OCI-LY1 (cell line): ENCODE measurements at regions not wholly inside any gene's neighbourhood (a gene's known extent, or its start where the extent isn't known, plus 50 kb on each side); places are given as distances from the start of the nearest gene placed in this dataset.

Source experiments
- H2AFZ ChIP-seq: fragments of 200-600 bp; sonication (generic), shearing (Covaris generic); 2 replicates; pipeline ENCODE4 v1.6.0; 2014; ENCODE audit warnings: antibody characterized with exemption, mild to moderate bottlenecking, low read length
- H3F3A ChIP-seq: fragments of 200-600 bp; sonication (generic), shearing (Covaris generic); 2 replicates; pipeline ENCODE4 v1.6.0; 2014; ENCODE audit warnings: mild to moderate bottlenecking, antibody characterized with exemption, low read length, moderate library complexity; ENCODE audit not compliant: insufficient read depth
- H3K27ac ChIP-seq: fragments of 200-600 bp; sonication (generic); 2 replicates; pipeline ENCODE4 v1.5.1; 2014; ENCODE audit warnings: low read length, mixed run types, mild to moderate bottlenecking, low read depth; ENCODE audit not compliant: poor library complexity, severe bottlenecking
- H3K27me3 ChIP-seq: fragments of 200-600 bp; sonication (generic); 2 replicates; pipeline ENCODE4 v1.6.0; 2014; ENCODE audit warnings: antibody characterized with exemption, mild to moderate bottlenecking, low read length, moderate library complexity; ENCODE audit not compliant: insufficient read depth
- H3K36me3 ChIP-seq: fragments of 200-600 bp; sonication (generic); 2 replicates; pipeline ENCODE4 v1.6.1; 2014; ENCODE audit warnings: mild to moderate bottlenecking, antibody characterized with exemption, low read length, moderate library complexity, mixed read lengths; ENCODE audit not compliant: insufficient read depth
- H3K4me1 ChIP-seq: fragments of 200-600 bp; sonication (generic); 2 replicates; pipeline ENCODE4 v1.5.1; 2014; ENCODE audit warnings: mild to moderate bottlenecking, low read length, moderate library complexity; ENCODE audit not compliant: insufficient read depth, severe bottlenecking
- H3K4me2 ChIP-seq: fragments of 200-600 bp; sonication (generic), shearing (Covaris generic); 2 replicates; pipeline ENCODE4 v1.6.1; 2014; ENCODE audit warnings: low read length
- H3K4me3 ChIP-seq: fragments of 200-600 bp; sonication (generic); 2 replicates; pipeline ENCODE4 v1.5.1; 2014; ENCODE audit warnings: low read length, low read depth, mild to moderate bottlenecking, mixed read lengths; ENCODE audit not compliant: poor library complexity, severe bottlenecking
- H3K79me2 ChIP-seq: fragments of 200-600 bp; shearing (Covaris generic); 2 replicates; pipeline ENCODE4 v1.6.1; 2016; ENCODE audit warnings: mixed run types, low read length, mixed read lengths; ENCODE audit not compliant: insufficient read depth
- H3K9ac ChIP-seq: fragments of 200-600 bp; sonication (generic), shearing (Covaris generic); 2 replicates; pipeline ENCODE4 v1.6.1; 2014; ENCODE audit warnings: mild to moderate bottlenecking, low read length, mixed read lengths
- H3K9me2 ChIP-seq: fragments of 200-600 bp; sonication (generic), shearing (Covaris generic); 2 replicates; pipeline ENCODE4 v1.6.1; 2014; ENCODE audit warnings: low read depth, mild to moderate bottlenecking, low read length, mixed read lengths
- H3K9me3 ChIP-seq: fragments of 200-600 bp; shearing (Covaris generic); 2 replicates; pipeline ENCODE4 v1.6.1; 2014; ENCODE audit warnings: low read length, mixed read lengths
- H4K20me1 ChIP-seq: fragments of 200-600 bp; sonication (generic), shearing (Covaris generic); 2 replicates; pipeline ENCODE4 v1.6.0; 2016; ENCODE audit warnings: mild to moderate bottlenecking, low read length; ENCODE audit not compliant: insufficient read depth
- CTCF ChIP-seq: fragments of 200-600 bp; sonication (generic), shearing (Covaris generic); IDR thresholded peaks from 2 replicates; pipeline ENCODE4 v1.5.1; 2017; ENCODE audit warnings: mild to moderate bottlenecking, antibody characterized with exemption, low read length, moderate library complexity, mixed read lengths
- EZH2 ChIP-seq: fragments of 200-600 bp; sonication (generic), shearing (Covaris generic); IDR thresholded peaks from 2 replicates; pipeline ENCODE4 v1.8.0; 2017; ENCODE audit warnings: borderline replicate concordance, mixed run types, mild to moderate bottlenecking, antibody characterized with exemption, low read length, moderate library complexity, mixed read lengths

- H3K27me3 ChIP-seq = no peaks in the 10 kb centered on the region
- no peaks in the 10 kb centered on the region for H3F3A ChIP-seq
- H3K4me3 ChIP-seq = no peak overlapping the region
- H3K4me1 ChIP-seq = no peaks in the 10 kb centered on the region
- H3K9me3 ChIP-seq = no peaks in the 10 kb centered on the region
- H3K27ac ChIP-seq = no peak overlapping the region
- no peaks in the 10 kb centered on the region for H4K20me1 ChIP-seq
- H3K9me2 ChIP-seq = no peaks in the 10 kb centered on the region
- no peaks in the 10 kb centered on the region for H3K36me3 ChIP-seq
- no peak overlapping the region for H3K9ac ChIP-seq
- TF ChIP-seq EZH2 = no peak
- no peak for TF ChIP-seq CTCF
- no peak overlapping the region for H3K4me2 ChIP-seq
- H2AFZ ChIP-seq = no peak overlapping the region
- no peaks in the 10 kb centered on the region for H3K79me2 ChIP-seq
These were observed 128.2 kb upstream of the DNAJC10 start for GRCh38 chr2:182587831-182588230.

- Histone ChIP-seq H3K27ac (no peak overlapping the region), H3K4me2 (no peak overlapping the region), H3K79me2 (no peaks in the 10 kb centered on the region; the same call in 1 of the 2 replicates), H3K36me3 (no peaks in the 10 kb centered on the region), H3K9me3 (no peaks in the 10 kb centered on the region), H4K20me1 (no peaks in the 10 kb centered on the region), H3K9me2 (no peaks in the 10 kb centered on the region), H3K4me1 (no peaks in the 10 kb centered on the region), H3K27me3 (no peaks in the 10 kb centered on the region), H3K9ac (no peak overlapping the region), H2AFZ (no peak overlapping the region), H3F3A (no peaks in the 10 kb centered on the region), H3K4me3 (no peak overlapping the region)
- TF ChIP-seq CTCF (no peak), EZH2 (no peak)
These were observed 126.9 kb upstream of the DNAJC10 start for GRCh38 chr2:182589121-182589520.

GRCh38 chr2:182591774-182592173, 124.3 kb upstream of the DNAJC10 start:
- Histone ChIP-seq H3K36me3 (no peaks in the 10 kb centered on the region), H3K4me2 (no peak overlapping the region), H3K27me3 (no peaks in the 10 kb centered on the region), H3K27ac (no peak overlapping the region), H3K79me2 (no peaks in the 10 kb centered on the region; the same call in 1 of the 2 replicates), H3K9me3 (no peaks in the 10 kb centered on the region), H3K9ac (no peak overlapping the region), H2AFZ (no peak overlapping the region), H3F3A (no peaks in the 10 kb centered on the region), H3K4me3 (no peak overlapping the region), H3K4me1 (no peaks in the 10 kb centered on the region), H4K20me1 (no peaks in the 10 kb centered on the region), H3K9me2 (no peaks in the 10 kb centered on the region)
- no peak for TF ChIP-seq EZH2
- no peak for TF ChIP-seq CTCF
